ENCODE measurements at regions not wholly inside any gene's neighbourhood (a gene's known extent, or its start where the extent isn't known, plus 50 kb on each side); places are given as distances from the start of the nearest gene placed in this dataset.

- H3K27ac ChIP-seq = no peak overlapping the region
- no peak for DNase-seq (ENCODE audit: low read depth, low spot score)
These were observed 455.4 kb downstream of the EBF1 start for GRCh38 chr5:158644301-158644700.

GRCh38 chr5:158643840-158644239 is 455.9 kb downstream of the EBF1 start:
- no peak overlapping the region for H3K27ac ChIP-seq
- no peak for DNase-seq (ENCODE audit: low read depth, low spot score)

- no peak overlapping the region for H3K27ac ChIP-seq
- DNase-seq (ENCODE audit: low read depth, low spot score) = no peak
These were observed 456.8 kb downstream of the EBF1 start for GRCh38 chr5:158642879-158643278.

GRCh38 chr5:158641016-158641415 is 458.7 kb downstream of the EBF1 start:
- H3K27ac ChIP-seq = no peak overlapping the region
- no peak for DNase-seq (ENCODE audit: low read depth, low spot score)

- DNase-seq (ENCODE audit: low read depth, low spot score) = no peak
- H3K27ac ChIP-seq = no peak overlapping the region
These were observed 459.1 kb downstream of the EBF1 start for GRCh38 chr5:158640593-158640980.

DNA sequence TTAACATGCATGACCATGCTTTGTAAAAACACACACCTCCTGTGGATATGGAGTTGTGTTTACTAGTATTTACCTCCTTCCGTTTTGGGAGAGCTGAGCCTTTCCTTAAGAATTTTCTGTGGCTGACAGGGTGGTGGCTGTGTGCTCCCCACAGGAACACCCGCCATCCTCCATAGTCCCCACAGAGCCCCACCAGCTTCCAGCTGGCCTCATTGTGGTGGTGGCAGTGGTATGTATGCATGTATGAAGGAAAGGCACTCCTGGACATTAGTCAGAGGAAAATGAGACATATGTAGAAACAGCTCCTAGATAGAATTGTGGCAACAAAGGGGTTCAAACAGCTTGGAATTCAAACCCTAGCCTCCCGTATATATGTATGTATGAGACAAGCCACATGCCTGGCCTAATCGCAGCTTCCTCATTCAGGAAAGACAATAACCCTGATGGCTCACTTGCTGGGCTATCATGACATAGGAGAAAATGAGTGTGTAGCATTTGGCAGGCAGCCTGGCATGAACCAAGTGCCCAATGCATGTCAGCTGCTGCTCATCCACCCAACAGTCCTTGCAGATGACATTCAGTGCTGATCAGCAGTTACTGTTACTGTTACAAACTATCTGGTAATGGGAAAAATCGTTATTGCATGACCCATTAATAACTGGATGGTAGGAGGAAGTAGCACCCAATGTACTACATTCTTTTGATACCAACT is 459.7 kb downstream of the EBF1 start:
- no peak overlapping the region for H3K27ac ChIP-seq
- DNase-seq (ENCODE audit: low read depth, low spot score) = no peak

DNA sequence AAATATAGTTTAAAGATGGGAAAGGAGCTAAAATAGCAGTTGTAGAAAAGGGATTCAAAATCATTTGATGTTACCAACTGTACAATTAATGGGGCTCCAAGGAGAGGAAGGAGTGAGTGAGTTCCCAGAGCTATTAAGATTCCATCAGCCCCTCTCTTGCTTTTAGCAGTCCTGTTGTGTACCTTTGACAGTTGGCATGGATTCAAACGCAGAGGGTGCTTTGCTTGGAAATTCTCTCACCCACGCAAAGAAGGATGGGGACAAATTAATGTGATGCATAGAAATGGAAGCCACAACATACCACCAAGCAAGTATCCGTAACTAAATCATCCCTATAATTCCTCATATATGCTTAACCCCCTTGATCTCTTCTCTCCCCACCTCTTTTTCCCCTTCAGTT is 461.3 kb downstream of the EBF1 start:
- H3K27ac ChIP-seq = no peak overlapping the region
- no peak for DNase-seq (ENCODE audit: low read depth, low spot score)

DNA sequence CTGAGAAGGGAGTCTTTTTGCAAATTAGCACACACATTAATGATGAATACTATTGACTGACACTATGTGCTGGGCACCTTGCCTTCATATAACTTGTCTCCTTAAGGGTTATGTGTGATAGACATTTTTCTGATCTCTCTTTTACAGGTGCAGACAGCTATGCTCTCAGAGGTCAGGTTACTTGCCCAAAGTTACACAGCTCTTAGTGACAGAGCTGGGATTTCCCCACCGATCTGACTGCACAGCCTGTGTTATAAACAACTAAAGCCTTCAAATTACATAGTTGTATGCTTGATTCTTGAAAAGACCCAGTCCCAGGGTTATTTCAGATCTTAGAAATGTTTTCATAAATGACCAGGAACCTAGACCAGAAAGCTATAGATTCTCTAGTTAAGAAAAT is 462.7 kb downstream of the EBF1 start:
- no peak overlapping the region for H3K27ac ChIP-seq
- no peak for DNase-seq (ENCODE audit: low read depth, low spot score)

DNA sequence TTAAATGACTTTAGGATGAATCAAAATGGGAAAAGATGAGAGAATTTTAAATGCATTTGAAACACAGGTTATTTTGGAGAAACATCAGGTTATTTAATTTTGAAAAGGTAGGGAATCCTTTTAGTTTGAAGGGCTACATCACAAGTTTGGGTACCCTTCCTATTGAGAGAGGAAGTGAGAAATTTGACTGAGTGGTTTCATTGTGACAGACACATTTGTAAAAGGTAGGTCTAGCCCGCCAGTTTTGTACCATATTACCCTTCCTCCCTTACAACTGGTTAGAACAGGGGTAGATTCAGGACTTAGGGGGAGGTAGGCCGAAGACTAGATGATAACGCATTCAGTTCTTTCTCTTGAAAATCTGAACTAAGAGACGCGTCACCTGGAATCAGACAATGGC is 464.2 kb downstream of the EBF1 start:
- H3K27ac ChIP-seq = no peak overlapping the region
- no peak for DNase-seq (ENCODE audit: low read depth, low spot score)

DNA sequence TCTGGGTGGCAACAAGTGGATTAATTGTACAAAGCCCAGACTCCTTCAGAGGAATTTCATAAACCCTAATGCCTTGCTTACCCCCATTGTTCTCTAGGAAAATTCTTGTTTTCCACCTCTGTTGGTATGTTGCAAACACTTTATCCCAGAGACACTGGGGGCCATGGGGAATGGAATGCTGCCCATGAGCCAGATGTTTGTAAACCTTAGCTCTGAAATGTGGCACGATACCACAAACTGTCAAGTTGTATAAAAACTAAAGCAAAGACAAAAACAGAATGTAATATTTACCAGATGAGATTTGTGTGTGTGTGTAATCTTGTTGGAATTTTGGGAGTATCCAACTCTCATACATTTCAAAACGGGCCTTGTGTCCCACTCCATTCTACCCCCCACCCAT is 465.0 kb downstream of the EBF1 start:
- no peak for DNase-seq (ENCODE audit: low read depth, low spot score)
- no peak overlapping the region for H3K27ac ChIP-seq

- H3K27ac ChIP-seq = no peak overlapping the region
- DNase-seq (ENCODE audit: low read depth, low spot score) = no peak
These were observed 470.0 kb downstream of the EBF1 start for GRCh38 chr5:158629591-158630312.

DNA sequence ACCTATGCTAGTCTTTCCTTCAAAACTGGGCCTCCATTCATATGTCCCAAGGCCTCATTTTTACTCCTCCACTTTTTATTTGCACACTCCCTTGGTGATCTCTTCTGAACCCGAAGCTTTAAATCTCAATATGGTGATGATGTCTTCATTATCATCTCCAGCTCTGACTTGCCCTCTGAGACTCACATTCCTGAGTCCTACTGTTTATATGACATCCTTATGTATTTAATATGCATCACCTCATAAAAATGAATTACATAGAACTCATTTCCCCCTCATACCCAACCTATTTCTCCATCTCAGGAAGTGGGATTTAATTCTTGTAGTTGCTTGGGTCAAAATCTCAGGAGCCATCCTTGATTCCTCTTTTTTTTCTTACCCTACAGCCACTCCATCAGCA is 473.0 kb downstream of the EBF1 start:
- no peak for DNase-seq (ENCODE audit: low read depth, low spot score)
- no peak overlapping the region for H3K27ac ChIP-seq

- no peak for DNase-seq (ENCODE audit: low read depth, low spot score)
- H3K27ac ChIP-seq = no peak overlapping the region
These were observed 475.7 kb downstream of the EBF1 start for GRCh38 chr5:158623971-158624370.

DNA sequence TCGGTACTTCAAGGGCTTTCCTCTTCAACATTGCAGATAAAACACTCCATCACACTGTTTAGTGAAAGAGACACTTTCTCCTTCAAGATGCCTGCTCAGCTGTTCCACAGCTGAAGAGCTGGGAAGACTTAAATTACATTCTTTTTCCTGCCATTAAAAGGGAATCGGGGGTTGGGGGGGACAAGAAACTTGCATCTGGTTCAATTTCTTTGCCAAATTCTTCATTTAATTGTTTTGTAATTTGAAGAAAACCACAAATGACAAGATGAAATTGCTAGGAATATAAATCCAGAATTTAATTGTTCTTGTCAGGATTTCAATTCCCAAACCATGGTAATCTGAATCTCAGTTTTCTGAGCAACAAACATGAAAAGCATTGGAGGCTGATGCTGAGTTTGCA is 478.3 kb downstream of the EBF1 start:
- DNase-seq (ENCODE audit: low read depth, low spot score) = no peak
- no peak overlapping the region for H3K27ac ChIP-seq

DNA sequence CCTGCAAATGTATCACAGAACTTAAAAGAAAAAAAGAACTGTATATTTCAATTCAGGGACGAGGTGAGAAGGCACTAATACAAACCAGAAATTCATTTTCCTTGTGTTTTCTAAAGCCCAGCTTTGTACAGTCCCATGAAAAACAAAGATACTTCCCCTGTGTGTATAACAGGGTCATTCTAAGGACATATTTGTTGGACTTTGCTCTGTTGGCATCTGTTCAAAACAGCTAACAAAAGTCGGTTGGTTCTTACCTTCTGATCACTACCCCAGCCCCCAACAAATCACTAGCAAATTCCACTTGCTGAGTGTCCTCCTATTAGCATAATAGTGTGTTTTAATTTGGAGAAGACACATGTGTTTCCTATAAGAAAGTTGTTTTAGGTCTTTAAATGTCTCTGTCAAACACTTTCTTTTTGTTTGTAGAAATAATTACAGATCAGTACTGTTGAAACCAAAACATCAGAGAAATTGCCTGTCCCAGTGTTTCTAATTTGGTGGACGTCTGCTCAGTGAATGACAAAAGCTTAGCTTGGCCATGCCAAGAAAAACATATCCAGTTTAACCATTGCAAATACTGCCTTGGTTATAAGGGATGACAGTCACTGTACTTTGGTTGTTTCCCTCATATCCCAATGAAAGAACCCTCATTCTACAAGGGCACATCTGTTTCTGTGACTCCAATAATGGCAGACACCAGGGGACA is 480.5 kb downstream of the EBF1 start:
- no peak for DNase-seq (ENCODE audit: low read depth, low spot score)
- H3K27ac ChIP-seq = no peak overlapping the region

DNA sequence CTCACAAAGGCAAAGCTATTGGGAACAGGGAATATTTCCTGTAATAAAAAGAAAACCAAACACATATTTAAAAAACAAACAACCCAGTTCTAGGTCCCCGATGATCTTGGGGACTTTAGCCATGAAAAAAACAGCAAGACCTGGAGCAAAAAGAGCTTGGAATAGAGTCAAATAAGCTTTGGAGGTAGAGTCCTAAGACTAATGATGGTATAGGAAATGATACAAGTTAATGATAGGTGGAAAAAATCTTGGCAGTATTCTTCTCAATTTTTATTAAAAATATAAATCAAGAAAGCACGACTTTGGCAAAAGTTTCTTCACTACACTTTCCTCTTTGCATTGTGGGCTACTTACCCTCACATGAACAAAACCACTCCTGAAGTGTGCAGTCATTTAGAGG is 481.5 kb downstream of the EBF1 start:
- no peak for DNase-seq (ENCODE audit: low read depth, low spot score)
- no peak overlapping the region for H3K27ac ChIP-seq

- no peak for DNase-seq (ENCODE audit: low read depth, low spot score)
- H3K27ac ChIP-seq = no peak overlapping the region
These were observed 483.0 kb downstream of the EBF1 start for GRCh38 chr5:158616707-158617106.

- no peak overlapping the region for H3K27ac ChIP-seq
- DNase-seq (ENCODE audit: low read depth, low spot score) = no peak
These were observed 484.8 kb downstream of the EBF1 start for GRCh38 chr5:158614951-158615350.

- no peak for DNase-seq (ENCODE audit: low read depth, low spot score)
- no peak overlapping the region for H3K27ac ChIP-seq
These were observed 488.1 kb downstream of the EBF1 start for GRCh38 chr5:158611581-158611980.

- H3K27ac ChIP-seq = no peak overlapping the region
These were observed 489.7 kb downstream of the EBF1 start for GRCh38 chr5:158610051-158610415.

DNA sequence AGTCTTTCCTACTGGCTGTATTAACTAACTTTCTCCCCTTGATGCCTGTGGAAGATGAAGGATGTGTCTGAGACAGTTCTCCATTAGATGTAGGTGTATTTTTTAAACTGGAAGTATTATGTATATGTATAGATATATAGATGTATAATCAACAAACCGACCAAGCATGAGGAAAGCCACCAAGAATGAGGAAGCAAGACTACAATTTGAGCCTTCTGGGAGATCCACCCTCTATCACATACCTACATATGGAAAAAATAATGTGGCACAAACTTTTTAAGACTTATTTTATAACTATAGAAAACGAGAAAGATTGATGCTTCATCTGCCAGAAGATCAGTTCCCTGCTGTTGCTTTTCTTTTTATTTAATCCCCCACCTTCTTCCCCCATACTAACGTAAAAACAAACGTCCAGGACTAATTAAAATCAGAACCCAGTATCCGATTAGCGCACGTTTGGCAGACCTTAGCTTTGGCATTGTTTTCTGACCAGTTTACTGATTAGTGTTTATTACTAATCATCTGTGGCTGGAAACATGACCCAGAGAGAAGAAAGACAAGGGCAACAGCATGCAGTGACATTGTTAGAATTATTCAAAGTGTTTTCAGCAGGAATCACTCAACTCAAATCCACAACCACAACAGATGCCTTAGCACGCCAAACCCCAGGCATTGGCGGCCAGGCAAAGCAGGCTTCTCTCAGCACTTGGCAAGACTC is 490.2 kb downstream of the EBF1 start:
- DNase-seq (ENCODE audit: low read depth, low spot score) = no peak
- no peak overlapping the region for H3K27ac ChIP-seq

More at GRCh38 chr5:158610051-158610415, 489.7 kb downstream of the EBF1 start:
- no peak for DNase-seq (ENCODE audit: low read depth, low spot score)

All from epithelial cell of prostate (primary cell).